ENCODE measurements at regions not wholly inside any gene's neighbourhood (a gene's known extent, or its start where the extent isn't known, plus 50 kb on each side); places are given as distances from the start of the nearest gene placed in this dataset.

GRCh38 chr14:101075025-101075800 is 171.7 kb upstream of the RTL1 start:
- no peak overlapping the region for H3K27ac ChIP-seq
- H3K27me3 ChIP-seq, result peaks cover 0 to 53% of the 10 kb centered on the region in 2 donors
- no peaks in the 10 kb centered on the region for H3K9me3 ChIP-seq
- peaks cover 0 to 21% (median 6%) of the 10 kb centered on the region in 4 donors for H3K4me1 ChIP-seq
- intact Hi-C loops (cut with DNase I; ENCODE audit: low total_unique reads), result no loop called here
- no peak for TF ChIP-seq CTCF (IDR thresholded peaks at IDR 0.05)
- DNase-seq, result peak in 1 of 2 donors; percentile 16
- H3K4me3 ChIP-seq, result no peak overlapping the region
- no peaks in the 10 kb centered on the region for H3K36me3 ChIP-seq

GRCh38 chr14:101075801-101076413 is 172.4 kb upstream of the RTL1 start:
- TF ChIP-seq CTCF (IDR thresholded peaks at IDR 0.05), result no peak
- Histone ChIP-seq H3K36me3 (no peaks in the 10 kb centered on the region), H3K4me1 (peaks cover 0 to 21% (median 6%) of the 10 kb centered on the region in 4 donors), H3K27me3 (peaks cover 0 to 49% of the 10 kb centered on the region in 2 donors), H3K27ac (no peak overlapping the region), H3K4me3 (no peak overlapping the region), H3K9me3 (no peaks in the 10 kb centered on the region)
- DNase-seq, result peak in 1 of 2 donors; percentile 15
- intact Hi-C loops (cut with DNase I; ENCODE audit: low total_unique reads), result no loop called here

GRCh38 chr14:101076451-101077198 is 173.1 kb upstream of the RTL1 start:
- H3K4me1 ChIP-seq, result peaks cover 0 to 21% (median 6%) of the 10 kb centered on the region in 4 donors
- peak in 1 of 2 donors; percentile 19 for DNase-seq
- peaks cover 0 to 46% of the 10 kb centered on the region in 2 donors for H3K27me3 ChIP-seq
- no peaks in the 10 kb centered on the region for H3K36me3 ChIP-seq
- no peak overlapping the region for H3K27ac ChIP-seq
- TF ChIP-seq CTCF (IDR thresholded peaks at IDR 0.05), result no peak
- H3K4me3 ChIP-seq, result no peak overlapping the region
- intact Hi-C loops (cut with DNase I; ENCODE audit: low total_unique reads), result no loop called here
- no peaks in the 10 kb centered on the region for H3K9me3 ChIP-seq

- Histone ChIP-seq H3K4me1 (peaks cover 0 to 21% (median 6%) of the 10 kb centered on the region in 4 donors), H3K27me3 (peaks cover 0 to 46% of the 10 kb centered on the region in 2 donors), H3K36me3 (no peaks in the 10 kb centered on the region), H3K9me3 (no peaks in the 10 kb centered on the region), H3K27ac (no peak overlapping the region), H3K4me3 (peak overlapping the region in 1 of 2 donors; percentile 9)
- peak in 1 of 2 donors; percentile 11 for DNase-seq
- intact Hi-C loops (cut with DNase I; ENCODE audit: low total_unique reads), result no loop called here
- TF ChIP-seq CTCF (IDR thresholded peaks at IDR 0.05), result no peak
These were observed 174.1 kb upstream of the RTL1 start for GRCh38 chr14:101077481-101078074.

- no peaks in the 10 kb centered on the region for H3K36me3 ChIP-seq
- peaks cover 0 to 41% of the 10 kb centered on the region in 2 donors for H3K27me3 ChIP-seq
- TF ChIP-seq CTCF (IDR thresholded peaks at IDR 0.05), result no peak
- H3K9me3 ChIP-seq, result no peaks in the 10 kb centered on the region
- peak in 1 of 2 donors; percentile 15 for DNase-seq
- H3K4me1 ChIP-seq, result peaks cover 0 to 14% (median 4%) of the 10 kb centered on the region in 4 donors
- H3K4me3 ChIP-seq, result no peak overlapping the region
- no peak overlapping the region for H3K27ac ChIP-seq
- intact Hi-C loops (cut with DNase I; ENCODE audit: low total_unique reads), result no loop called here
These were observed 174.8 kb upstream of the RTL1 start for GRCh38 chr14:101078170-101078891.

Measured in tibial artery (tissue), 4 donors.